Stimulated activated CD4-positive, alpha-beta T cell treated with anti-CD3 and anti-CD28 coated beads, Interleukin-1b, Interleukin-23, amount 100 ng/mL, for 4 hours (primary cell): ENCODE measurements at regions not wholly inside any gene's neighbourhood (a gene's known extent, or its start where the extent isn't known, plus 50 kb on each side); places are given as distances from the start of the nearest gene placed in this dataset.

Experiments
- DNase-seq, 2 donors: peaks; one replicate each; pipeline ENCODE4 v3.0.0-alpha.2; 2020; ENCODE audit warnings: low read depth in 2 of 2

- no peak for DNase-seq
Measured at GRCh38 chr10:113326160-113327111, 226.4 kb upstream of the HABP2 start.

- DNase-seq = no peak
Measured at GRCh38 chr10:113329121-113329596, 223.7 kb upstream of the HABP2 start.

- DNase-seq = no peak
Measured at GRCh38 chr10:113331961-113332360, 220.9 kb upstream of the HABP2 start.

- no peak for DNase-seq
Measured at GRCh38 chr10:113333313-113333712, 219.5 kb upstream of the HABP2 start.

GRCh38 chr10:113335592-113335991 is 217.3 kb upstream of the HABP2 start:
- DNase-seq = no peak

GRCh38 chr10:113336549-113337130 is 216.2 kb upstream of the HABP2 start:
- no peak for DNase-seq

GRCh38 chr10:113337142-113337541 is 215.7 kb upstream of the HABP2 start:
- DNase-seq = no peak

GRCh38 chr10:113339121-113339520 is 213.7 kb upstream of the HABP2 start:
- no peak for DNase-seq

GRCh38 chr10:113340282-113340681 is 212.6 kb upstream of the HABP2 start:
- DNase-seq = no peak

- DNase-seq = no peak
Measured at GRCh38 chr10:113341138-113341537, 211.7 kb upstream of the HABP2 start.

- DNase-seq = no peak
Measured at GRCh38 chr10:113345826-113346624, 206.8 kb upstream of the HABP2 start.

- no peak for DNase-seq
Measured at GRCh38 chr10:113347508-113347907, 205.3 kb upstream of the HABP2 start.

- DNase-seq = no peak
Measured at GRCh38 chr10:113348694-113349093, 204.2 kb upstream of the HABP2 start.

- no peak for DNase-seq
Measured at GRCh38 chr10:113350311-113351040, 202.4 kb upstream of the HABP2 start.

- DNase-seq = no peak
Measured at GRCh38 chr10:113354711-113355110, 198.1 kb upstream of the HABP2 start.

GRCh38 chr10:113356794-113357680 is 195.8 kb upstream of the HABP2 start:
- DNase-seq = no peak

- DNase-seq = no peak
Measured at GRCh38 chr10:113357681-113358300, 195.1 kb upstream of the HABP2 start.

GRCh38 chr10:113359655-113360054 is 193.2 kb upstream of the HABP2 start:
- no peak for DNase-seq

GRCh38 chr10:113360870-113361269 is 192.0 kb upstream of the HABP2 start:
- DNase-seq = no peak

- no peak for DNase-seq
Measured at GRCh38 chr10:113362645-113363091, 190.2 kb upstream of the HABP2 start.
